GM12878 (cell line): ENCODE measurements at regions not wholly inside any gene's neighbourhood (a gene's known extent, or its start where the extent isn't known, plus 50 kb on each side); places are given as distances from the start of the nearest gene placed in this dataset.

Experiments used
- ATAC-seq: fragments of 200-7000 bp; cut with Tn5 transposase; 3 replicates; pipeline ENCODE4 v1.9.1; 2020; ENCODE audit warnings: mild to moderate bottlenecking, moderate library complexity
- BruUV-seq: library from RNA; stranded (reverse); fragments of 400-500 nt; replicated peaks from 2 replicates; lab custom pipeline; 2021; lab: Mats Ljungman, UMichigan
- CTCF ChIA-PET: fragments of 300-600 bp; sonication (Branson Sonifier 250); formaldehyde crosslinking; extraction: SDS; loops from one replicate; lab custom pipeline; 2021; ENCODE audit warnings: inconsistent platforms; lab: Yijun Ruan, JAX
- POLR2A ChIA-PET: fragments of 350-600 bp; formaldehyde crosslinking; extraction: SDS; loops from one replicate; lab custom pipeline; 2021; ENCODE audit warnings: inconsistent platforms; lab: Charles Lee
- RAD21 ChIA-PET: fragments of 300-600 bp; sonication (Branson Sonifier 250); formaldehyde crosslinking; loops from one replicate; lab custom pipeline; 2023; ENCODE audit warnings: antibody characterized with exemption; ENCODE audit not compliant: unreplicated experiment; lab: Charles Lee
- SMC1A ChIA-PET: fragments of 300-600 bp; sonication (Branson Sonifier 250); formaldehyde crosslinking; loops from one replicate; lab custom pipeline; 2023; ENCODE audit not compliant: unreplicated experiment, uncharacterized antibody; lab: Charles Lee
- DNase-seq: peaks from one replicate; pipeline ENCODE4 v3.0.0-alpha.2; 2011; ENCODE audit warnings: low read depth, low spot score
- FAIRE-seq: peaks from 3 replicates; lab custom pipeline; 2011; peaks lifted over from hg19 to GRCh38; lab: Jason Lieb, UNC
- H2AFZ ChIP-seq: 2 replicates; pipeline ENCODE4 v1.6.0; 2011; ENCODE audit warnings: low read depth, low read length, control low read depth; ENCODE audit not compliant: control insufficient read depth
- H3K27ac ChIP-seq: 2 replicates; pipeline ENCODE4 v1.5.1; 2011; ENCODE audit warnings: control low read depth; ENCODE audit not compliant: control insufficient read depth, insufficient read depth
- H3K27me3 ChIP-seq, 2 experiments: replicated peaks in 1 of 2; 2 replicates each; pipeline versions ENCODE4 v1.6.0 to v1.6.1; 2011; ENCODE audit warnings: low read length in 1 of 2; ENCODE audit not compliant: control insufficient read depth in 2 of 2, insufficient read depth in 2 of 2
- H3K36me3 ChIP-seq, 2 experiments: 2 replicates each; pipeline ENCODE4 v1.5.1; 2011; ENCODE audit warnings: low read length in 1 of 2; ENCODE audit not compliant: control insufficient read depth in 2 of 2, insufficient read depth in 2 of 2
- H3K4me1 ChIP-seq: 2 replicates; pipeline ENCODE4 v1.6.1; 2011; ENCODE audit warnings: mild to moderate bottlenecking, low read length, moderate library complexity, mixed read lengths; ENCODE audit not compliant: control insufficient read depth, insufficient read depth
- H3K4me2 ChIP-seq: 2 replicates; pipeline ENCODE4 v1.6.0; 2011; ENCODE audit warnings: control low read depth; ENCODE audit not compliant: control insufficient read depth, insufficient read depth
- H3K4me3 ChIP-seq: fragments of 200-600 bp; sonication (generic); 2 replicates; pipeline ENCODE4 v1.5.1; 2016
- H3K79me2 ChIP-seq: 2 replicates; pipeline ENCODE4 v1.6.0; 2011; ENCODE audit warnings: low read length; ENCODE audit not compliant: control insufficient read depth, insufficient read depth
- H3K9ac ChIP-seq: 2 replicates; pipeline ENCODE4 v1.8.0; 2011; ENCODE audit warnings: low read length, control low read depth, mixed read lengths; ENCODE audit not compliant: control insufficient read depth, insufficient read depth
- H3K9me3 ChIP-seq: replicated peaks from 3 replicates; pipeline ENCODE4 v1.5.1; 2011; ENCODE audit warnings: mild to moderate bottlenecking, low read length; ENCODE audit not compliant: control insufficient read depth, insufficient read depth
- H4K20me1 ChIP-seq: 2 replicates; pipeline ENCODE4 v1.6.0; 2011; ENCODE audit not compliant: control insufficient read depth, insufficient read depth
- BCL3 ChIP-seq: IDR thresholded peaks from 2 replicates; pipeline ENCODE4 v1.6.1; 2011; ENCODE audit warnings: borderline replicate concordance, low read depth, mild to moderate bottlenecking, moderate library complexity, low read length; ENCODE audit not compliant: insufficient read depth, poor library complexity, severe bottlenecking
- BMI1 ChIP-seq: fragments of 450-650 bp; IDR thresholded peaks from 2 replicates; pipeline ENCODE4 v1.6.1; 2016; ENCODE audit warnings: mild to moderate bottlenecking, moderate library complexity, borderline replicate concordance
- CHD1 ChIP-seq: IDR thresholded peaks from 2 replicates; pipeline ENCODE4 v1.6.1; 2012; ENCODE audit warnings: low read depth, low read length, improper control_type of control experiment
- CREM ChIP-seq: IDR thresholded peaks from 2 replicates; pipeline ENCODE4 v1.6.1; 2014; ENCODE audit warnings: antibody characterized with exemption, low read depth
- MXI1 ChIP-seq: fragments of 150-350 bp; IDR thresholded peaks from 2 replicates; pipeline ENCODE4 v1.6.1; 2011; ENCODE audit warnings: low read depth, mild to moderate bottlenecking, inconsistent platforms, low read length, improper control_type of control experiment
- WGBS: methylation state at CpG from one replicate; pipeline ENCODE4 v1.1.6; 2016; ENCODE audit warnings: low lambda C conversion rate; ENCODE audit not compliant: insufficient replicate concordance, insufficient coverage; ENCODE audit errors: missing lambda C conversion rate; 5-methylcytosine and 5-hydroxymethylcytosine counted together
- in situ Hi-C: fragments of 300-500 bp; cut with MboI; formaldehyde crosslinking; loops from 9 replicates; pipeline ENCODE4 v1.14.3; 2018; ENCODE audit warnings: mixed read lengths
- intact Hi-C: fragments of 100-400 bp; cut with micrococcal nuclease; formaldehyde crosslinking; loops from one replicate; pipeline ENCODE4 v1.14.2; 2022; ENCODE audit not compliant: unreplicated experiment

- Histone ChIP-seq H3K36me3 (no peaks in the 10 kb centered on the region), H4K20me1 (no peaks in the 10 kb centered on the region), H3K4me2 (no peak overlapping the region), H3K9me3 (no peaks in the 10 kb centered on the region), H3K27ac (no peak overlapping the region), H3K79me2 (no peaks in the 10 kb centered on the region), H2AFZ (no peak overlapping the region)
- SMC1A ChIA-PET: no interaction called here
- WGBS: 36% methylated on average over 4 of the region's 4 CpGs
- CTCF ChIA-PET: interaction anchor here (0.7 to 0.9 kb wide), 2 partner anchors 244 to 266 kb away, joined by 3 to 4 read pairs; no protein-coding TSS in a partner anchor
- BruUV-seq: no TSS peak
- no peak for FAIRE-seq
- RAD21 ChIA-PET: no interaction called here
- intact Hi-C loops: no loop called here
- in situ Hi-C loops: no loop called here
- POLR2A ChIA-PET: interaction anchor here (0.7 kb wide), 1 partner anchor 48 kb away, joined by 3 read pairs; no protein-coding TSS in a partner anchor
- ATAC-seq: no peak
- TF ChIP-seq CREM (no peak), BMI1 (no peak), BCL3 (no peak), MXI1 (no peak), CHD1 (no peak)
- TF ChIP-seq, all 136 proteins: peak for 0
- H3K4me1 ChIP-seq: no peaks in the 10 kb centered on the region
- H3K4me3 ChIP-seq: no peak overlapping the region
- DNase-seq: no peak
- H3K9ac ChIP-seq: no peak overlapping the region
- 0 out of 4 replicates have a peak, but pooled peaks cover 0 to 3% of the 10 kb centered on the region in 2 experiments for H3K27me3 ChIP-seq
Measured at GRCh38 chr9:20191228-20191840, 402.5 kb upstream of the SLC24A2 start.
